GM19351 (cell line): ENCODE measurements at regions not wholly inside any gene's neighbourhood (a gene's known extent, or its start where the extent isn't known, plus 50 kb on each side); places are given as distances from the start of the nearest gene placed in this dataset.
"Not testable (repeated sequence)": the region's sequence is repeated elsewhere in the genome, so short reads cannot be mapped to it uniquely, and the experiment has no call there.

Experiments
- ATAC-seq: cut with Tn5 transposase; IDR thresholded peaks from one replicate; pipeline ENCODE4 v1.9.1; 2021; ENCODE audit warnings: mild to moderate bottlenecking, moderate library complexity; ENCODE audit not compliant: unreplicated experiment

DNA sequence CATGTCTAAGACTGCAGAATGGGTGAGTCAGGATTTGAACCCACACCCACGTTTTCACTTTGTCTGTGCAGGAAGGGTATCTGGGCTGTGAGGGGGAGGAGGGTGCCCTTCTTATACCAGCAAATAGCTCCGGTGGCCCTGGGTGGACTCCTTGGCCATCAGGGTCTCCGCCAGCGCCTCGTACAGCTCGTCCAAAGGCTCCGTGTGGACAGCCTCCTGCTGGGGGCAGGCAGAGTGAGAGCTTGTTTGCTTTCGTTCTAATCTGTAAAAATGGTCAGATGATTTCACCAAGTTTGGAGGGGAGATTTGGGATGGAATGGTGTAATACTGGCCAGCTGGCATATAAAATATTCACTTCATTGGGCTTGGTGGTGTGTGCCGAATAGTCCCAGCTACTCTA, 111.7 kb upstream of the CCZ1B start:
- ATAC-seq = not testable (repeated sequence)

DNA sequence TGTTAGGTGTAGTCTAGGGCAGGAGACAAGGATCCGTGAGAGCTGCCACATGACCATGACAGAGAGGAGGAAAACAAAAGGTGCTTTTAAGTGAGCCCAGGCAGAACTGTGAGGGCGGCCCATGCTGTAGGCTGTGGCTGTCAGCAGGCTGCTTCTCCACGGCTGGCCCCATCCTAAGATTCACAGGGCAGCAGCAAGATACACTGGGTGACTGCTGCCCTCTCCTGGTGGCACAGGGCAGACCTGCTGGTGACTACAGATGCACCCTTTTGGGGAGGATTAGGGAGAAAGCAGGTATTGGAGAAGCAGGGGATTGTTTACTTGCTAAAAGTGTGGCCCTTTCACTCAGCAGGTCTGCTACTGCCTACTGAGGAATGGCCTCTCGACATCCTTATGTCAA, 112.2 kb upstream of the CCZ1B start:
- not testable (repeated sequence) for ATAC-seq

DNA sequence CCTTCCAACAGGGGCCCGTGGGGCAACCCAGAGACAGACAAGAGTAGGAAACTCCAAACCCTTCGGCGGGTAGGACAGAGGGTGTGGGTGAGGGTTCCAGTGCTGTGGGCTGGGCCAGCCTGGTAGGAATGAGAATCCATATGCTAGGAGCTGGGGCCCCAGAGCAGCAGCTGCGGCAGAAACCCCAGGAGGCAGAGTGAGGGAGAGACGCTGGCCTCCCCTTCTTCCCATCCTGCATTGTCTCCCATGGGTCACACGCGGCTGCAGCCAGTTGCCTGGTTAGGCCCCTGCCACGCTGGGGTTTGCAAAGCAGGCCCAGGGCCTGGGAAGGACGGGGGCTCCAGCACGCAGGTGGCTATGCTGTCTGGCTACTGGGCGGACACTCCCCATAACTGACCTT, 113.1 kb upstream of the CCZ1B start:
- ATAC-seq = not testable (repeated sequence)

DNA sequence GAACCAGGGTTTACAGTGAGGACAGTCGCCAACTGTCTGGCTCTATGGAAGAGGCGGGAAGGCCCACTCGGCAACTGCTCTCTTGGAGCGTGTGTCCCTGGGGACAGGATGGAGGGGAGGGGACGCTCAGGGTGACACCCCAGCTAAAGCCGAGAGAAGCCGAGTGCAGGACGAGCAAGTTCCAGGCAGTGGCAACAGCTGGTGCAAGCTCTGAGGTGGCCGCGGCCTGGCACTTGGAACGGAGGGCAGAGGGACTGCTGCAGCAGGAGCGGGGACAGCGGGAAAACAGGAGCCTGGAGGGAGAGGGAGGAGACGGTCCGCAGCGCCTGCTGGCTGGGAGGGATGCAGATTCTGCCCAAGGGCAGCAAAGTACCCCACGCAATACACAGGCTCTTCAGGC, 113.8 kb upstream of the CCZ1B start:
- not testable (repeated sequence) for ATAC-seq

DNA sequence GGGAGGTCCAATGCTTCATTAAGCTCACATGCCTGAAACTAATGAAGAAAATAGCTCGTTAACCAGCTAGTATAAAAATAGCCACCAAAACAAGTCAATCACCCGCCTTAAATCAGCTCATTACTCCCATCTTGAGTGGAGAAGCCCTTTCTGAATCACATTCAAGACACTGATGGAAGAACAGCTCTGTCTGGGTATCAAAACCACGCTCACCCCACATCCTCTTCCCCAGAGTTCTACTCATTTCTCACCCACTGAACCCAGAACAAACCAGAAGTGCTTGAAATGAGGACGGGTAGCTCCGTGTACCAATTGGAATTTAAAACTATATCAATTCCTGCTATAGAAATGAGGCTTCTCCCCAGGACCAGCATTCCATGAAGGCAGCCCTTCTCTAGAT, 120.8 kb upstream of the CCZ1B start:
- not testable (repeated sequence) for ATAC-seq

DNA sequence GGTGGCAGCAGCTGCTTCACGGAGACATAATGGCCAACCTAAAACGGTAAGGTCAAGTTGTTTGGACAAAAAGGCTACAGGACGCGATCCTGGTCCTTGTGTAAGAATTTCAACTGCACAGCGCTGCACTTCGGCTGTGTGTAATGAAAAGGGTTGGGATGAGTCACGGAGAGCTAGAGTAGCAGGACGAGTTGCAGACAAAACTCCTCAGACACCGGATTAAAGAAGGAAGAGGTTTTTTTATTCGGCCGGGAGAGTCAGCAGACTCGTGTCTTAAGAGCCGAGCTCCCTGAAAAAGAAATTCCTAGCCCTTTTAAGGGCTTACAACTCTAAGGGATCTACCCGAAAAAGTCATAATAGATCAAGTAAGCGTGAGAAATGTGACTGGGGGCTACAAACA, 124.2 kb upstream of the CCZ1B start:
- not testable (repeated sequence) for ATAC-seq

DNA sequence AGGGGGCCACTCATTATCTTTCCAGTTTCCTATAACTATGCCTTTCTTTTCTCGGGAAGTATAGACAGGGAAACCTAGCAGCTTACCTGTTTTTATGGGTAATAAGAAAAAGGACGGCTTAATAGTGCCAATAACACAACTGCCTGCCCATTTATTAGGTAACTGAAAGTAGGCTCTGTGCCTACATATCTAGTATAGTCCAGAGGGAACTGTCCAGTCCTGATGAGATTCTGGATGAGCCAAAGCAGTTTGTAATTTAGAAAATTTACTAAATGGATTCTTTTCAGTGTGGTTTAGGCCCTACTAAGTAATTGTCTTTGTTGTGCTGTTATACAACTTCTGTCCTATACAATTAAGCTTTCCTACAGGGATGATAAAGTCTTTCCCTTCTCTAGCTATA, 125.5 kb upstream of the CCZ1B start:
- not testable (repeated sequence) for ATAC-seq

DNA sequence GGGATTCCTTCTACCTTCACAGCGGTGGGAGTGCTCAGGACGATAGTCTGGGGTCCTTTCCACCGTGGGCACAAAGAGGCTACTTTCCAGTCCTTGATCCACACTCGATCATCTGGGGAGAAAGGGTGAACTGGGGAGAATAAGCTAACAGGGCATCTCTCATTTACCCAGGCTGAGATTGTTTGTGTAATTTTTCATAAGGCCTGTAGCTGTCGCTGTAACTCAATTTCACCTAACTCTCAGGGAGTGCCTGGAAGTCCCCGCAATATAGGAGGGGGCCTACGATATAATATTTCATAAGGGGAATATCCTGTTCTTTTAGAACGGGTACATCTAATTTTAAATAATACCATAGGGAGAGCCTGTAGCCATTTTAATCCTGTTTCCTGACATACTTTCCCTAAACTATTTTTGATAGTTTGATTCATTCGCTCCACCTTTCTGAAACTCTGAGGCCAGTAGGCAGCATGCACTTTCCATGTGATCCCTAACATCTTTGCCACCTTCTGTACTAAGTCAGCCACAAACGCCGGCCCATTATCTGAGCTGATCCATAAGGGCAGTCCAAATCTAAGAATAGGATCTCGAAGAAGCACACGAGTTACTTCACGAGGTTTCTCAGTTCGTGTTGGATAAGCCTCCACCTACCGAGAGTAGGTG, 127.2 kb upstream of the CCZ1B start:
- not testable (repeated sequence) for ATAC-seq

DNA sequence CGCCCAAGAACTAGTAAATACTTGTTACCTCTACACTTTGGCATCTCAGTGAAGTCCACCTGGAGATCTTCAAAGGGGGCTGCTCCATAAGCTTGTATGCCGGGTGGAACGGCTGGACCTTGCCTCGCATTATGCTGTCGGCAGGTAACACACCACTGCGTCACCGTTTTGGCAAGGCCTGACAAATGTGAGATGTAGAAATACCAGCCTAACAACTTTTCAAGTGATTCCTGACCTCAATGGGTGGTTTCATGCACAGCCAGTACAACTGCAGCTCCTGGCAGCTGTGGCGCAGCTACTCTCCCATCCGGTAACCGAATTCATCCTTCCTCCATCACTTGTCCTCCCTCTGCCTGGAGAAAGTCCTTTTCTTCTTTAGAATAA, 127.7 kb upstream of the CCZ1B start:
- not testable (repeated sequence) for ATAC-seq

DNA sequence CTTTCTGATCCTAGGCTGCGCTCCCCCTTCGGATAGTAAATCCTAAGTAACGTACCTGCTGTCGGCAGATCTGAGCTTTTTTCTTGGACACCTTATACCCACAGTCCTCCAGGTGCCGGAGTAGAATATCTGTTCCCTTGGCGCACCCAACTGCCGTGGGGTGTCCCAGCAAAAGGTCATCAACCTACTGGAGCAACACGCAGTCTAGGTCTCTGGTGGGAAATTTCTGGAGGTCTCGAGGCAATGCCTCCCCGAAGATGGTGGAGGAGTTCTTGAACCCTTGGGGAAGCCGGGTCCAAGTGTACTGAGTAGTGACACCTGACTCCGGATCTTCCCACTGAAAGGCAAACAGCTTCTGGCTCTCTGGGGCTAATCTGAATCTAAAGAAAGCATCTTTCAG, 129.3 kb upstream of the CCZ1B start:
- not testable (repeated sequence) for ATAC-seq

DNA sequence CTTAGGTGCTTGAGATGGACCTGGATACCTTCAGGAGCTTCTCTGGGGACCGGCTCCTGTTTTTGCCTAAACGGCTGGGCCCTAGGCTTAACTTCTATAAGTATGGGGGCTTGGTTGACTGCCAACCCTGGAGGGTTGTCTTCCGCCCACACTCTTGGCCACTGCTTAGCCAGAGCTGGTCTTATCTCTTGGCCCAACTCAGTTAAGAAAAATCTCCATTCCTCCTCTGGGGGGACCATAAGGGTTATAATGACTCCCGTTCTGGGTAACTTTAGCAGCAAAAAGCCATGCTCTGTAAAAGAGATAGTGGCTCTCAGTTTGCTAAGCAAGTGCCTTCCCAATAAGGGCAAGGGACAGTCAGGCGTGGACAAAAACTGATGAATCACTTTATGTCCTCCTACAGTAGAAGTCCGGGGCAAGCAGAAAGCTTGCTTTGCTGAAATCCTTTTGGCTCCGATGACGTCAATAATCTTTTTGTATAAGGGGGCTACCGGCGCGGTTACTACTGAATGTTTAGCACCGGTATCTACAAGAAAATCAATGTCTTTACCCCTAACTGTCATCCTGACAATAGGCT, 130.0 kb upstream of the CCZ1B start:
- ATAC-seq = not testable (repeated sequence)

DNA sequence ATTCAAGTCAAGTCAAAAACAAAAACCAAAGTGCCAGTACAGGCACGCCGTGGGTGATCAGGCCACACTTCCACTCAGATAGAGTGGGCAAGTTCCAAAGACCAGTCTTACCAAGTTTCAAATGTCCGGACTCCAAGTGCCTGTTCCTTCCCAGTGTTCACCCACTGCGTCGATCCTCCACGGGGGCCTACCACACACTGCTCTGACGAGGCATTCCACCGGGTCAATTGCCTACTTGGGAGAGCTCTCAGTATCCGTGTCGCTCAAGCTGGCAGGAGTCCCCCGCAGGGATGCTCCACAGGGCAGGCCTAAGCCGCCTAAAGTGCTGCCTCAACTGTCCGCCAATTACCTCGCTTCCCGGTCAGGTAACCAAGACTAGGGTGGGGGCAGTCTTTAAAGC, 132.3 kb upstream of the CCZ1B start:
- not testable (repeated sequence) for ATAC-seq

DNA sequence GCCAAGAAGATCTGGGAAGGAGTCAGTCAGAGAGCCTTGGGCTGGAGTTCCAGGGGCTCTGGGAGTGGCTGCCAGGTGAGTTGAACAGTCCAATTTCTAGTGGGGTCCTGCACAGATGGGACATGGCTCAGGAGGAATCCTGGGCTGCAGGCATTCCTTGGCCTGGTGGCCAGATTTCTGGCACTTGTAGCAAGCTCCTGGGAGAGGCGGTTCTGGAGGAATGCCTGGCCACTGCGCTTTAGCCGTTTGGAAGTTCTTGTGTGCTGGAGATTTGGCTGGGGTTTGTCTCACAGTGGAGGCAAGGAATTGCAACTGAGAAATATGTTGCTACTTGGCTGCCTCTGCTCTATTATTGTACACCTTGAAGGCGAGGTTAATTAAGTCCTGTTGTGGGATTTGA, 133.9 kb upstream of the CCZ1B start:
- not testable (repeated sequence) for ATAC-seq

DNA sequence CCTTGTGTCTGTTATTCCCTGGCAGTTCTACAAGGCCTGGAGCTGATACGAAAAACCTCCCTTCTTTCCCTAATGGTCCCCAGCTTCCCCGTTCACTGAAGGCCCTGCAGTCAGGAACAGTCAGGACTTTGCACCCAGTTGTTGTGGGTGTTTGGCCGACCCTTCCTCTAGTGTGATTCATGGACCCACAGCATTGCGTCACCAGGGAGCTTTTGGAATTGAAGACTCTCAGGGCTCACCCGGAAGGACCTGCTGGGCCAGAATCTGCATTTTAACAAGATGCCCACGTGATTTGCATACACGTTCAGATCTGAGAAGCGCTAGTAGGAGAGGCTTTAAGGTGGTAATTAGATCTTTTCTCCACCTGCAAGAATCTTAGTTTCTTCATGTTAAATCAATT, 136.8 kb upstream of the CCZ1B start:
- not testable (repeated sequence) for ATAC-seq

DNA sequence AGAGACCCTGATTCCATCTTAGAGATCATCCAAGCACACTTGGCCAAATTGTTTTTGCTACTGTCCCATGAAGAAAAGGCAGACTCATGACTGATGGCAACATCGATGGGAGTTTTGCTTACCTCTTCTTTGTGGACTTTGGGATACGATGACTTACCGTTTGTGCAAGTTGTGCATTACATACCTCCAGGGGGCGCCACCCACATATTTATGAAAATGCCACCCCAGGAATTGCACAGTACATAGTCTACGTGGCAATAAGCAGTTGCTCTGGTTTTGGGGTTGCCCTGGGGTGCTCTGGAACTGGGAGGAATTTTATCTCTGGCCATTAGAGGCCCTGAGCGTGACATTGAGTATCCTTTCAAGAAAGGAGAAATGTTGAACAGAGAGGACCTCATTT, 139.0 kb upstream of the CCZ1B start:
- not testable (repeated sequence) for ATAC-seq

DNA sequence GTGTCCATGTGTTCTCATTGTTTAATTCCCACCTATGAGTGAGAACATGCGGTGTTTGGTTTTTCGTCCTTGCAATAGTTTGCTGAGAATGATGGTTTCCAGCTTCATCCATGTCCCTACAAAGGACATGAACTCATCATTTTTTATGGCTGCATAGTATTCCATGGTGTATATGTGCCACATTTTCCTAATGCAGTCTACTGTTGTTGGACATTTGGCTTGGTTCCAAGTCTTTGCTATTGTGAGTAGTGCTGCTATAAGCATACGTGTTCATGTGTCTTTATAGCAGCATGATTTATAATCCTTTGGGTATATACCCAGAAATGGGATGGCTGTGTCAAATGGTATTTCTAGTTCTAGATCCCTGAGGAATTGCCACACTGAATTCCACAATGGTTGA, 144.1 kb upstream of the CCZ1B start:
- not testable (repeated sequence) for ATAC-seq

DNA sequence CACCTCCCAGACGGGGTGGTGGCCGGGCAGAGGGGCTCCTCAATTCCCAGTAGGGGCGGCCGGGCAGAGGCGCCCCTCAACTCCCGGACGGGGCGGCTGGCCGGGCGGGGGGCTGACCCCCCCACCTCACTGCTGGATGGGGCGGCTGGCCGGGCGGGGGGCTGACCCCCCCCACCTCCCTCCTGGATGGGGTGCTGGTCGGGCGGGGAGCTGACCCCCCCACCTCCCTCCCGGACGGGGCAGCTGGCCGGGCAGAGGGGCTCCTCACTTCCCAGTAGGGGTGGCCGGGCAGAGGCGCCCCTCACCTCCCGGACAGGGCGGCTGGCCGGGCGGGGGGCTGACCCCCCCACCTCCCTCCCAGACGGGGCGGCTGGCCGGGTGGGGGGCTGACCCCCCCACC, 148.8 kb upstream of the CCZ1B start:
- ATAC-seq = not testable (repeated sequence)

DNA sequence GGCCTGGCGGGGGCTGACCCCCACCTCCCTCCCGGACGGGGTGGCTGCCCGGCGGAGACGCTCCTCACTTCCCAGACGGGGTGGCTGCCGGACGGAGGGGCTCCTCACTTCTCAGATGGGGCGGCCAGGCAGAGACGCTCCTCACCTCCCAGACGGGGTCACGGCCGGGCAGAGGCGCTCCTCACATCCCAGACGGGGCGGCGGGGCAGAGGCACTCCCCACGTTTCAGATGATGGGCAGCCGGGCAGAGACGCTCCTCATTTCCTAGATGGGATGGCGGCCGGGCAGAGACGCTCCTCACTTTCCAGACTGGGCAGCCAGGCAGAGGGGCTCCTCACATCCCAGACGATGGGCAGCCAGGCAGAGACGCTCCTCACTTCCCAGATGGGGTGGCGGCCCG, 149.3 kb upstream of the CCZ1B start:
- ATAC-seq = not testable (repeated sequence)

DNA sequence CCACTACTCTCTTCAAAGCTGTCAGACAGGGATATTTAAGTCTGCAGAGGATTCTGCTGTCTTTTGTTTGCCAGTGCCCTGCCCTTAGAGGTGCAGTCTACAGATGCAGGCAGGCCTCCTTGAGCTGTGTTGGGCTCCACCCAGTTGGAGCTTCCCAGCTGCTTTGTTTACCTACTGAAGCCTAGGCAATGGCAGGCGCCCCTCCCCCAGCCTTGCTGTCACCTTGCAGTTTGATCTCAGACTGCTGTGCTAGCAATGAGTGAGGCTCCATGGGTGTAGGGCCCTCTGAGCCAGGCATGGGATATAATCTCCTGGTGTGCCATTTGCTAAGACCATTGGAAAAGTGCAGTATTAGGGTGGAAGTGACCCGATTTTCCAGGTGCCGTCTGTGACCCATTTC, 151.3 kb upstream of the CCZ1B start:
- not testable (repeated sequence) for ATAC-seq

DNA sequence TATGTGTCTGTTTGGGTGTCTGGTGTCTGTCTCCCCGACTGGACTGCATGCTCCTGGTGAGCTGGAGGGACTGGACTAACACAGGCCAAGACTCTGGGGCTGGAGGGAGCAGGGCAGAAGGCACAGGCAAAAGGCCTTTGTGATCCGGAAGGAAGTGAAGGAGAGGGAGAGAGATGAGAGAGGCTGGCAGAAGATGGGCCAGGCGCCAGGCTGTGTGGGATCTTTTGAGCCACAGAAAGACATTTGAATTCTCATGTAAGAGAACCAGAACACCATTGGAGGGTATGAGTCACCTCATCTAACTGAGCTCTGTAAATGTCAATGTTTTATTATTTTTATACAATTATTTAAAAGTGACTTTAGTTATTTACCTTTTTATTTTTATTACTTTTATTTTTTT, 152.3 kb upstream of the CCZ1B start:
- ATAC-seq = not testable (repeated sequence)

DNA sequence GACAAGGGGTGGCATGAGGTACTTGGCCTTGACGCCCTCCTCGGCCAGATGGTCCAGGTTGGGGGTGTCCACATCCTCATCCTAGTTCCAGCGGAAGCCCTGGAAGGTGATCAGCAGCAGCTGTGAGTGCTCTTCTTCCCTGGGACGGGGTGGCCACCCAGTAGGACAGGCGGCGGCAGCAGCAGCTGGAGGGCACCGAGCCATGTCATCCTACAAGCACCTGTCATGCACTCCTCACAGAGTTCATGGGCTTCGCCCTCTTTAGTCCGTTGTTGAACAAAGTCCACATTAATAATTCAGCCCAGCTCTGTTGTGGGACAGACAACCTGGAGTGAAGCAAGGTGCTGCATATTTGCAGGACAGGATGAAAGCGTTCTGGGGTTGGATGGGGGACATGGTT, 153.4 kb upstream of the CCZ1B start:
- not testable (repeated sequence) for ATAC-seq

DNA sequence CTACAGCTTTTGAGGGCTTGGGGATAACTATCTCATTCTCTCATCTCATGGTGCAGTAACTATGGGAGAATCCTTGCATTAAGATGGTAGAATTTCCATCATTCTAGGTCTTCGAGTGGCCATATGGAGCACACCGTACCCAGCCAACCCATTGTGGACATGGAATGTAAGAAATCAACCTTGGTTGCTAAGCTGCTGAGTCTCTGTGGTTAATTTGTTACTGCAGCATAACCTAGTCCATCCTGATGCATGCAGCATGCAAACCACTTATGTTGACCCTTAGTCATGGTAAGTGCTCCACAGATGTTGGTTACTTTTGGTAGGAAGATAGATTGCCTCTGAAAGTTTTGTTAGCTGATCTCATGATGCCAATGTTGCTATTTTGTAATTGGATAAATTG, 156.3 kb upstream of the CCZ1B start:
- ATAC-seq = not testable (repeated sequence)

DNA sequence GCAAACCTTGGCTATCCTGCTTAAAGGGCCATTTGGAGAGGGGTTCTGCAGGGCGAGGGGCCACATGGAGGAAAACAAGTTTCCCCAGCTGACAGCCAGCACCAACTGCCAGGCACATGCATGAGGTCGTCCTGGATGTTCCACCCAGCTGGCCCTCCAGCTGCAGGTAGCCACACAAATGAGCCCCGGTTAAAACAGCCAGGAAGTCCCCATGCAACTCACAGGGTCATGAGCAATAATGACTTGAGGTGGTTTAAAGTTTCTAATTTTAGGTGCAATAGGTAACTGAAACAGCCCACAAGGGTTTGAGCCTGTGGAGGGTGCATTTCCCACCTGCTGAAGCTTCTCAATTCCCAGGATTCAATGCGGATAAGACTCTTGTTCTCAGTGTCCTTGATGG, 160.8 kb upstream of the CCZ1B start:
- not testable (repeated sequence) for ATAC-seq
